Brain microvascular endothelial cell (primary cell): ENCODE measurements at regions not wholly inside any gene's neighbourhood (a gene's known extent, or its start where the extent isn't known, plus 50 kb on each side); places are given as distances from the start of the nearest gene placed in this dataset.
"Not testable (repeated sequence)": the region's sequence is repeated elsewhere in the genome, so short reads cannot be mapped to it uniquely, and the experiment has no call there.

Source experiments
- DNase-seq: peaks from one replicate; pipeline ENCODE4 v3.0.0-alpha.2; 2020
- H3K27ac ChIP-seq: fragments of 250-450 bp; sonication (Bioruptor Pico); 2 replicates; pipeline ENCODE4 v1.5.1; 2020; ENCODE audit warnings: mild to moderate bottlenecking, moderate library complexity
- H3K27me3 ChIP-seq: fragments of 250-450 bp; sonication (Bioruptor Pico); replicated peaks from 2 replicates; pipeline ENCODE4 v1.5.1; 2020; ENCODE audit warnings: mild to moderate bottlenecking
- H3K36me3 ChIP-seq: fragments of 250-450 bp; sonication (Bioruptor Pico); replicated peaks from 2 replicates; pipeline ENCODE4 v1.5.1; 2020; ENCODE audit warnings: mild to moderate bottlenecking
- H3K4me3 ChIP-seq: 2 replicates; pipeline ENCODE4 v1.5.1; 2011; ENCODE audit warnings: low read depth, mild to moderate bottlenecking, control low read depth, low read length, moderate library complexity
- in situ Hi-C: cut with HindIII; loops from 2 replicates; pipeline ENCODE4 v1.10.0; 2017; ENCODE audit warnings: low sequenced_read_pairs, low pct_ligation_motif_present
- TF ChIP-seq, protein P1 (sequence below): IDR thresholded peaks from 2 replicates; pipeline ENCODE4 v1.5.1; 2011; ENCODE audit warnings: low read depth, mild to moderate bottlenecking, moderate library complexity, low read length, control low read depth, inconsistent platforms; ENCODE audit errors: missing control alignments

DNA sequence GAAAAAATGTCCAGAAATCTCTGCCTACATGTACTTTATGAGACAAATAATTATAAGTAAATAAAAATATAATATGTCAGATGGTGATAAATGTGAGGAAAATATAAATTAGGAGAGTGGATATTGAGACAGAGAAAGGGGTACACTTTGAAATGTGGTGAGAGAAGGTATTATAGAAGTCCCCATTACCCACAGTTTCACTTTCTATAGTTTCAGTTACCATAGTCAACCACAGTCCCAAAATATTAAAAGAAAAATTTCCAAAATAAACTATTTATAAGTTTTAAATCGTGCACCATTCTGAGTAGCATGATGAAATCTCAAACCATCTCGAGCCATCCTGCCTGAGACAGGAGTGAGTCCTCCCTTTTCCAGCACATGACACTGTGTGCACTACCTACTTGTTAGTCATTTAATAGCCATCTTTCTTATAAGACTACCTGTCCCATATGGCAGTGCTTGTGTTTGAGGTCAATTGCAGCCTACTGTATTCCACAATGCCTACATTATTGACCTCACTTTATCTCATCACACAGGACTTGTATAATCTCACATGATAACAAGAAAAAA lies 653.7 kb downstream of the DACH1 start:
- no peak for DNase-seq
- no peak overlapping the region for H3K27ac ChIP-seq
- TF ChIP-seq, protein P1, sequence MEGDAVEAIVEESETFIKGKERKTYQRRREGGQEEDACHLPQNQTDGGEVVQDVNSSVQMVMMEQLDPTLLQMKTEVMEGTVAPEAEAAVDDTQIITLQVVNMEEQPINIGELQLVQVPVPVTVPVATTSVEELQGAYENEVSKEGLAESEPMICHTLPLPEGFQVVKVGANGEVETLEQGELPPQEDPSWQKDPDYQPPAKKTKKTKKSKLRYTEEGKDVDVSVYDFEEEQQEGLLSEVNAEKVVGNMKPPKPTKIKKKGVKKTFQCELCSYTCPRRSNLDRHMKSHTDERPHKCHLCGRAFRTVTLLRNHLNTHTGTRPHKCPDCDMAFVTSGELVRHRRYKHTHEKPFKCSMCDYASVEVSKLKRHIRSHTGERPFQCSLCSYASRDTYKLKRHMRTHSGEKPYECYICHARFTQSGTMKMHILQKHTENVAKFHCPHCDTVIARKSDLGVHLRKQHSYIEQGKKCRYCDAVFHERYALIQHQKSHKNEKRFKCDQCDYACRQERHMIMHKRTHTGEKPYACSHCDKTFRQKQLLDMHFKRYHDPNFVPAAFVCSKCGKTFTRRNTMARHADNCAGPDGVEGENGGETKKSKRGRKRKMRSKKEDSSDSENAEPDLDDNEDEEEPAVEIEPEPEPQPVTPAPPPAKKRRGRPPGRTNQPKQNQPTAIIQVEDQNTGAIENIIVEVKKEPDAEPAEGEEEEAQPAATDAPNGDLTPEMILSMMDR = no peak
- in situ Hi-C loops = no loop called here
- no peaks in the 10 kb centered on the region for H3K27me3 ChIP-seq
- no peaks in the 10 kb centered on the region for H3K36me3 ChIP-seq
- no peak overlapping the region for H3K4me3 ChIP-seq

GRCh38 chr13:71210861-71211260 lies 656.1 kb downstream of the DACH1 start:
- Histone ChIP-seq H3K27me3 (no peaks in the 10 kb centered on the region), H3K27ac (no peak overlapping the region), H3K4me3 (no peak overlapping the region), H3K36me3 (no peaks in the 10 kb centered on the region)
- TF ChIP-seq, protein P1 = no peak
- no peak for DNase-seq
- in situ Hi-C loops = no loop called here

GRCh38 chr13:71209217-71209616 lies 657.8 kb downstream of the DACH1 start:
- H3K4me3 ChIP-seq = no peak overlapping the region
- no peaks in the 10 kb centered on the region for H3K36me3 ChIP-seq
- in situ Hi-C loops = no loop called here
- no peak overlapping the region for H3K27ac ChIP-seq
- no peak for DNase-seq
- TF ChIP-seq, protein P1 = no peak
- H3K27me3 ChIP-seq = no peaks in the 10 kb centered on the region

DNA sequence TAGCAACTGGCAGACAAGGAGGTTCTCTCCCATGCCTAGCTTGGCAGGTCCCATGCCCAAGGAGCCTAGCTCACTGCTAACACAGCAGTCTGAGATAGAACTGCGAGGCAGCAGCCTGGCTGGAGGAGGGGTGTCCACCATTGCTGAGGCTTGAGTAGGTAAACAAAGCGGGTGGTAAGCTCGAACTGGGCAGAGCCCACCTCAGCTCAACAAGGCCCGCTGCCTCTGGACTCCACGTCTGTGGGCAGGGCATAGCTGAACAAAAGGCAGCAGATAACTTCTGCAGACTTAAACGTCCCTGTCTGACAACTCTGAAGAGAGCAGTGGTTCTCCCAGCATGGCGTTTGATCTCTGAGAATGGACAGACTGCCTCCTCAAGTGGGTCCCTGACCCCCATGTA lies 682.4 kb downstream of the DACH1 start:
- H3K36me3 ChIP-seq, H3K4me3 ChIP-seq, in situ Hi-C loops, H3K27me3 ChIP-seq, H3K27ac ChIP-seq, DNase-seq: not testable (repeated sequence)

DNA sequence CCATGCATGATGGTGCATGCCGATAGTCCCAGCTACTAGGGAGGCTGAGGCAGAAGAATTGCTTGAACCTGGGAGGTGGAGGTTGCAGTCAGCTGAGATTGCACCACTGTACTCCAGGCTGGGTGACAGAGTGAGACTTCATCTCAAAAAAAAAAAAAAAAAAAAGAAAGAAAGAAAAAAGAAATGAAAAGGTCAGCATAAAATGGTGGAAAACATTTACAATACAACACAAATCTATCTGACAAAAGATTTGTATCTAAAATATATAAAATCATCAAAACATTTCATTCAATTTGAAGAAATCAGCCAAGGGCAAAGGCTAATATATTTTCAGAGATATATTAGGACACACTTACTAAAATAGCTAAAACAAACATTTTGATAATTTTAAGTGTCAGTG lies 683.7 kb downstream of the DACH1 start:
- H3K27me3 ChIP-seq, H3K36me3 ChIP-seq, H3K27ac ChIP-seq, DNase-seq, H3K4me3 ChIP-seq, in situ Hi-C loops: not testable (repeated sequence)

DNA sequence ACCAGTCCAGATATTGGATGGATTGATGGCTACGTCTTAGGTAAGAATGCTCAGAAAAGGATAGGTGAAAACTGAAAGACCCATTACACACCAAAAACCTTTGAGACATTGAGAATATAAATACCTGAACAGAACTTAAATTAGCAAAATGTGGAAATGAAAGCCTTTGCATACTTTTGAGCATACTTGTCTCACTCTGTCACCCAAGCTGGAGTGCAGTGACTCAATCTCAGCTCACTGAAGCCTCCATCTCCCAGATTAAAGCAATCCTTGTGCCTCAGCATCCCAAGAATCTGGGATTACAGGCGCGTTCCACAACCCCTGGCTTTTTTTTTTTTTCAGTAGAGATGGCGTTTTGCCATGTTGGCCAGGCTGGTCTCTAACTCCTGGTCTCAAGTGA lies 695.3 kb downstream of the DACH1 start:
- no peak for DNase-seq
- H3K36me3 ChIP-seq = no peaks in the 10 kb centered on the region
- TF ChIP-seq, protein P1 = no peak

GRCh38 chr13:71169180-71169579 lies 697.8 kb downstream of the DACH1 start:
- no peaks in the 10 kb centered on the region for H3K27me3 ChIP-seq
- no peaks in the 10 kb centered on the region for H3K36me3 ChIP-seq
- no peak overlapping the region for H3K4me3 ChIP-seq
- TF ChIP-seq, protein P1 = no peak
- no peak overlapping the region for H3K27ac ChIP-seq
- in situ Hi-C loops = no loop called here
- no peak for DNase-seq

More for the DNA sequence above, 695.3 kb downstream of the DACH1 start:
- Histone ChIP-seq H3K4me3 (no peak overlapping the region), H3K27me3 (no peaks in the 10 kb centered on the region), H3K27ac (no peak overlapping the region)
- in situ Hi-C loops = no loop called here
